Testis (tissue), 2 donors: ENCODE measurements at regions not wholly inside any gene's neighbourhood (a gene's known extent, or its start where the extent isn't known, plus 50 kb on each side); places are given as distances from the start of the nearest gene placed in this dataset.

Experiments used
- DNase-seq: peaks from one replicate; pipeline ENCODE4 v3.0.0-alpha.2; 2019
- H3K27ac ChIP-seq, 2 donors: fragments of 200-600 bp; sonication (generic); one replicate each; pipeline ENCODE4 v1.5.1; 2019
- H3K27me3 ChIP-seq: fragments of 200-600 bp; sonication (generic); one replicate; pipeline ENCODE4 v1.5.1; 2019
- H3K36me3 ChIP-seq: fragments of 200-600 bp; sonication (generic); one replicate; pipeline ENCODE4 v1.5.1; 2017; ENCODE audit warnings: low read depth; ENCODE audit errors: missing control alignments
- H3K4me1 ChIP-seq: fragments of 200-600 bp; sonication (generic); one replicate; pipeline ENCODE4 v1.5.1; 2019
- H3K4me3 ChIP-seq, 2 donors: fragments of 200-600 bp; sonication (generic); one replicate each; pipeline ENCODE4 v1.5.1; 2017 to 2019
- H3K9me3 ChIP-seq: fragments of 200-600 bp; sonication (generic); one replicate; pipeline ENCODE4 v1.5.1; 2017
- CTCF ChIP-seq, 3 experiments: fragments of 450-650 bp in 2 of 3; fragments of 200-600 bp in 1 of 3; sonication (generic) in 1 of 3; IDR thresholded peaks; one replicate each; pipeline ENCODE4 v1.5.1; 2016 to 2019; ENCODE audit warnings: antibody characterized with exemption in 3 of 3, mild to moderate bottlenecking in 2 of 3, moderate library complexity in 1 of 3
- POLR2A ChIP-seq: fragments of 450-650 bp; IDR thresholded peaks from one replicate; pipeline ENCODE4 v1.6.1; 2017; ENCODE audit warnings: antibody characterized with exemption, mild to moderate bottlenecking, moderate library complexity
- WGBS, 2 donors: methylation state at CpG; one replicate each; pipeline ENCODE4 v1.1.5; 2018; 5-methylcytosine and 5-hydroxymethylcytosine counted together
- intact Hi-C: fragments of 100-400 bp; cut with DNase I; formaldehyde crosslinking; loops from one replicate; pipeline ENCODE4 v1.15.1; 2023; ENCODE audit warnings: low total_unique reads

GRCh38 chr21:22904385-22904784 lies 1906.2 kb downstream of the NCAM2 start:
- 83 to 89% methylated on average over 4 of the region's 4 CpGs for WGBS, 2 donors
- intact Hi-C loops: no loop called here

GRCh38 chr21:22925032-22925431 lies 1926.8 kb downstream of the NCAM2 start:
- TF ChIP-seq CTCF (IDR thresholded peaks at IDR 0.05) (no peak), POLR2A (no peak)
- Histone ChIP-seq H3K9me3 (no peaks in the 10 kb centered on the region), H3K36me3 (no peaks in the 10 kb centered on the region), H3K27ac (no peak overlapping the region), H3K4me1 (no peaks in the 10 kb centered on the region), H3K27me3 (no peaks in the 10 kb centered on the region), H3K4me3 (no peak overlapping the region)
- 95 to 97% methylated on average over 1 of the region's 1 CpG for WGBS, 2 donors
- intact Hi-C loops: no loop called here
- no peak for DNase-seq

More at GRCh38 chr21:22904385-22904784, 1906.2 kb downstream of the NCAM2 start:
- H3K36me3 ChIP-seq: no peaks in the 10 kb centered on the region
- TF ChIP-seq CTCF (IDR thresholded peaks at IDR 0.05): no peak
- no peak for TF ChIP-seq POLR2A
- H3K27me3 ChIP-seq: no peaks in the 10 kb centered on the region
- no peaks in the 10 kb centered on the region for H3K4me1 ChIP-seq
- H3K9me3 ChIP-seq: no peaks in the 10 kb centered on the region
- H3K4me3 ChIP-seq: no peak overlapping the region
- H3K27ac ChIP-seq: no peak overlapping the region
- no peak for DNase-seq

GRCh38 chr21:22927469-22927868 lies 1929.3 kb downstream of the NCAM2 start:
- Histone ChIP-seq H3K4me1 (no peaks in the 10 kb centered on the region), H3K27me3 (no peaks in the 10 kb centered on the region), H3K27ac (no peak overlapping the region), H3K9me3 (no peaks in the 10 kb centered on the region), H3K36me3 (no peaks in the 10 kb centered on the region), H3K4me3 (no peak overlapping the region)
- 72 to 73% methylated on average over 2 of the region's 2 CpGs for WGBS, 2 donors
- intact Hi-C loops: no loop called here
- DNase-seq: no peak
- TF ChIP-seq CTCF (IDR thresholded peaks at IDR 0.05) (no peak), POLR2A (no peak)

- H3K4me1 ChIP-seq: no peaks in the 10 kb centered on the region
- H3K27ac ChIP-seq: no peak overlapping the region
- DNase-seq: no peak
- 85 to 89% methylated on average over 4 of the region's 4 CpGs for WGBS, 2 donors
- TF ChIP-seq POLR2A: no peak
- TF ChIP-seq CTCF (IDR thresholded peaks at IDR 0.05): no peak
- H3K9me3 ChIP-seq: no peaks in the 10 kb centered on the region
- no peaks in the 10 kb centered on the region for H3K27me3 ChIP-seq
- H3K4me3 ChIP-seq: no peak overlapping the region
- H3K36me3 ChIP-seq: no peaks in the 10 kb centered on the region
- intact Hi-C loops: no loop called here
These were observed 1943.7 kb downstream of the NCAM2 start for GRCh38 chr21:22941779-22942490.

GRCh38 chr21:22955559-22955958 lies 1957.3 kb downstream of the NCAM2 start:
- no peak overlapping the region for H3K4me3 ChIP-seq
- H3K36me3 ChIP-seq: no peaks in the 10 kb centered on the region
- intact Hi-C loops: no loop called here
- DNase-seq: no peak
- H3K9me3 ChIP-seq: no peaks in the 10 kb centered on the region
- no peak for TF ChIP-seq CTCF (IDR thresholded peaks at IDR 0.05)
- no peak for TF ChIP-seq POLR2A
- no peak overlapping the region for H3K27ac ChIP-seq
- H3K27me3 ChIP-seq: no peaks in the 10 kb centered on the region
- H3K4me1 ChIP-seq: no peaks in the 10 kb centered on the region
